ENCODE measurements at regions not wholly inside any gene's neighbourhood (a gene's known extent, or its start where the extent isn't known, plus 50 kb on each side); places are given as distances from the start of the nearest gene placed in this dataset.

- no peak for DNase-seq (ENCODE audit: low read depth)
These were observed 301.7 kb upstream of the RORA start for GRCh38 chr15:61530769-61531168.

- DNase-seq (ENCODE audit: low read depth) = no peak
These were observed 299.4 kb upstream of the RORA start for GRCh38 chr15:61528581-61528910.

DNA sequence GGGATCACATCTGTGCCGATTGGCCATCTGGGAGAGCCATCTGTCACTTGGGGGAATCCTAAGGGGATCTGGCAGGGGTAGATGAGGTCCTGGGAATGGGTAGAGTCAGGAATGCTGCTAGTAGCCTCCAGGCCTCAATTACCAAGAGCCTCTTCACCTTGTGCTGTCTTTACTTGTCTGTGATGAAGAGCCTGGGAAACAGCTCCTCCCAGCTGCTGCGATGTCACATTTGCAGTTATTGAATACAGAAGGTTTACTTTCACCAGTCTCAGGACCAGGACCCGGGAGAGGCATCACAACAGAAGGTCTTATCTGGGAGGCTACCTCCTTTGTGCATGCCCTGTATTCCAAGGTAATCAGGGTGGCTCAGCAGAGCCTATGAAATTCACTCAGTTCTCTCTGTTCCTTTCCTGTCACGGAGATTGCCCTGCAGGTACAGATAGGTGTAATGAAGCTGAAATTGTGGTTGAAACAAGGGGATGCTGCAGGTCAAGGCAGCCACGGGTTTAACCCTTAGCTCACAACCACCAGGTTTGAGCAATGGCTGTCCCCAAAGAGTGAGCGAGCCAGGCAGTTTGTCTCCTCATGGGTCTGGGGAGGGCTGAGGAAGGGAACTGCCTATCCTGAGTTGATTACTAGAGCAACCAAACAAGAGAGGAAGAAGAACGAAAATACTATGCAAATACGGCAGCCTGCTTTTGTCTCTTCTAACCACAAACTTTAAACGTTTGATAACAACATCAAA is 298.9 kb upstream of the RORA start:
- DNase-seq (ENCODE audit: low read depth) = no peak

DNA sequence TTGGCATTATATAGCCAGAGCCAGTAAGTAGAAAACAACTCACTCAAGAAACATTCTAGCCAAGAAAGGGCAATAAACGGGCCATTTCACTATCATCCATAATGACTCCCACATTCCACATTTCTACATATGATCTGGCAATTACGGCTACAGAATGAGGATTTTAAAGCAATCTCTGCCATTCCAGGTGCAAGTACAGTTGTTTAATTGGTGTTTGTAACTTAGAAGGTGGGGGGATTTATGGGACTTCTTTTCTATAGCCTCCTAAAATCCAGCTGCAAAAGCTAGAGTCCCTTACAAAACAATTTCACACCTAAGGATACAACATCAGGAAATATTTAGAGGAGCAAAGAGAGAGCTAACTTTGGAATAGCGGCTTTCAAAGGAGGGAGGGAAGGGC is 295.4 kb upstream of the RORA start:
- no peak for DNase-seq (ENCODE audit: low read depth)

- DNase-seq (ENCODE audit: low read depth) = no peak
These were observed 295.0 kb upstream of the RORA start for GRCh38 chr15:61524086-61524485.

DNA sequence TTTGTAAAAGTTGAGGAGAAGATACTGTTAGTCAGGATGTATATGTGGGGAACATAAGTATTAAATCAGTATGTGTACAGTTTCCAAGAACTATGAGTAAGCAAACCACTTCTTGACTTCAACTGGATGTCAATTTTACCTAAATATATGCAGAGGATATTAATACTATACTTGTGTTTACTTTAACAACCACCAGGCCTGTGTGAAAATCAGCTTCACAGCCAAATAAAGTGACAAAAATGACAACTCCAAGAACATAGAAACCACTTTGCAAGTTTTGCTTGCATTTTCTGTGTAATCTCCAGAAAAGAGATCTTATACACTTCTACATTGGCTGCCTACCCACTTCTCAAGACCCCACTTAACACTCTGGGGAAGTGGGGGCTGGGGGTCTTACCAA is 293.3 kb upstream of the RORA start:
- DNase-seq (ENCODE audit: low read depth) = no peak

DNA sequence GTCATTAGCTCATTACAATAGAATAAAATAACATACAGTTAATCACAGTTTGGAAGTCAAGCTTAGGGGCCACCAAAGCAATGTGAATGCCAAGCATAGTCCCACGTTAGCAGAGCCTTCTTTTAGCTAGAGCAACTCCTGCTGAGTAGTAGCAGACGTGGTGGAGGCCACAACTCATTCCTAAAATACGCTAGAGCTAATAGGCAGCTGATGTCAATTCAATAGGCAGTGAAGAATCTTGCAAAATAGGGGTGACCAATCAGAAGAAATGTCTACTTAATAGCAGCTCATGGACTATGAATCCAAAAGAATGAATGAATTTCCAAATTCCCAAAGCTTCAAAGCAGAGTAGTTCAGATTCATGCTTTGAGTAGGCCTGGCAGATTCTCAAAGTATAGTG is 292.9 kb upstream of the RORA start:
- DNase-seq (ENCODE audit: low read depth) = peak; percentile 57

- no peak for DNase-seq (ENCODE audit: low read depth)
These were observed 290.2 kb upstream of the RORA start for GRCh38 chr15:61519296-61519695.

DNA sequence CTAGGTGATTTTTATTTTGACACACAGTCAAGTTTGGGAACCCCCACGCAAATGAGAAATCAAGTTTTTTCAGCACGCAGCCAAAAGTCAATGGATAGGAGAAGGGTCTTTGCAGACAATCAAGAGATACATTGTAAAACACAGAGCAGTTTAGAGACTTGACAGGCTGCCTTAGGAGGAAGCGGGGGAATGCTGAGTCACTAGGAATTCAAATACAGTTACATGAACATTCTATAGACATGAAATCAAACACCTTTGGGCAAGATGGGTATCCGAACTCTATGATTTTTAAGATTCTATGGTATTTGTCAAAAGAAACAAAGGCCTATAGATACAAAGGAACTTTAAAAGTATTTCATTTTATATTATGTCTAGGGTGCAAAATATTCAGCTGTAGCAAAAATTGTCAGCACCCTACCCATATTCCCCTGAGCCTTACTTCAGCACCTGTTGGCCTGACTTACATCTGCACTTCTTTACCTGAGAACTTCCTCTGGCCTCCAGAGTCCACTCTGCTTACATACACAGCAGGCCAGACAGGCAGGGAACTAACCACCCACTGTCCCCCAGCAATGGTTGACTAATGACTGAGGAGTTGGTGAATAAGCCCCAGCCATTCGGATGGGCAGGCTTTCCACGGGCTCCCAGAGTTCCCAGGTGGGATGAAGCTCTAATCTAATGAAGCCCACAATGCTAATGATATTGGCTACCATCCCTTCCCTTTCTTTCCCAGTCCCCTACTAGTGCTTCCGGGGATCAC is 289.3 kb upstream of the RORA start:
- no peak for DNase-seq (ENCODE audit: low read depth)

DNA sequence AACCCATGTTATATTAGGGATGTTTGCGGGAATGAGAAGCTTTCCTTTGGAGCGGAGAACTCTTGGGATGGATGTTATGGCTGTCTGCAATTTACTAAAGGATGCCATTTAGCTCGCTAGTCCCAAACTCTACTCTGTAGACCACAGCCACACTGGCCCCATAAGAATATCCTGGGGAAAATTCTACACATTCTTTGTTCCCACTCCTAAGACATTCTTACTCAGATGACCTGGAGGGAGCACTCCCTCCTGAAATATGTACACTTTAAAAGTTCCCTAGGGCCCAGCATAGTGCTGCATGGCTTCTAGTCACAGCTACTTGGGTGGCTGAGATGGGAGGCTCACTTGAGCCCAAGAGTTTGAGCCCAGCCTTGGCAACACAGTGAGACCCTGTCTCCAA is 288.7 kb upstream of the RORA start:
- no peak for DNase-seq (ENCODE audit: low read depth)

GRCh38 chr15:61517335-61517734 is 288.2 kb upstream of the RORA start:
- DNase-seq (ENCODE audit: low read depth) = no peak

DNA sequence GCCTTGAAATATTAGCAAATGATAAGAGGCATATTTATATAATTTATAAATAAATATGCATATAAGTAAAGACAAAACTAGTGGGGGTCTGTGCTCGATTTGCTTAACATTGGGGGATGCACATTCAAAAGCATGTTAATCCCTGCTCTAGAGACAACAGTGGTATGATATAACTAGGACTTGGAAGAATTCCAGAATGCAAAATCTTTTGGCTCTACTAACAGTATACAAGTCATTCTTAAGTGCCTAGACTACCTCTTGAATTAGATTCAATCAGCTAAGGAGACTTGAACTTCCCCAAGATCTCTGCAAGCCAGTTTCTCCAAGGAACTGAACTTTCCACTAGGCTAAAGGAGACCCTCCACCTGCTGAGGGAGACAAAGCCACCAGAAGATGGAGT is 282.7 kb upstream of the RORA start:
- DNase-seq (ENCODE audit: low read depth) = no peak

GRCh38 chr15:61511089-61511488 is 282.0 kb upstream of the RORA start:
- DNase-seq (ENCODE audit: low read depth) = no peak

GRCh38 chr15:61509327-61509840 is 280.3 kb upstream of the RORA start:
- no peak for DNase-seq (ENCODE audit: low read depth)

- no peak for DNase-seq (ENCODE audit: low read depth)
These were observed 274.4 kb upstream of the RORA start for GRCh38 chr15:61503383-61503969.

DNA sequence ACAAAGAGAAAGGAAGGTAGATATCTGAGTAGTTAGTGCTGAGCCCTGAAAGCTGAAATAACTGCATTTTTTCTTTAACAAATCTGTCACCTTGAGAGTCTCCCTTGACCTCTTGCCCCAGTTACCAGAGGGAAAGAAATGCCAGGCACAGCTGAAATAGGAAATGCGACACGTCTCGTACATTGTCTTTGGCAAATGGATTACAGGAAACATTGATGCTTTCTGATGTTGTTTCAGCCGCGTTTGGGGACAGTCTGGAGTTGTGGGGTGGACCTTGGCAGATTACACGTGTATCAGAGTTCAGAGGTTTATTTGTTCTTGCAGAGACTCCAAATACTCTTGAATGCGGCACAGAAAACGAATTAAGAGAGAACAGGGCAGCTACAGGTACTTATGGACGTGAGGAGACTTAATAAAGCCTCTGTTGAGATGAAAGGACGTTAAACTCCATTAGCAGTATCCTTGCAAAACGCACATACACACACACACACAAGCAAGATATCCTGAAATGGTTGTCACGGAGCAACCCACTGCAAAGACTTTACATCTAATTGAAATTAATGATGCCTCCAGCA is 272.8 kb upstream of the RORA start:
- no peak for DNase-seq (ENCODE audit: low read depth)

DNA sequence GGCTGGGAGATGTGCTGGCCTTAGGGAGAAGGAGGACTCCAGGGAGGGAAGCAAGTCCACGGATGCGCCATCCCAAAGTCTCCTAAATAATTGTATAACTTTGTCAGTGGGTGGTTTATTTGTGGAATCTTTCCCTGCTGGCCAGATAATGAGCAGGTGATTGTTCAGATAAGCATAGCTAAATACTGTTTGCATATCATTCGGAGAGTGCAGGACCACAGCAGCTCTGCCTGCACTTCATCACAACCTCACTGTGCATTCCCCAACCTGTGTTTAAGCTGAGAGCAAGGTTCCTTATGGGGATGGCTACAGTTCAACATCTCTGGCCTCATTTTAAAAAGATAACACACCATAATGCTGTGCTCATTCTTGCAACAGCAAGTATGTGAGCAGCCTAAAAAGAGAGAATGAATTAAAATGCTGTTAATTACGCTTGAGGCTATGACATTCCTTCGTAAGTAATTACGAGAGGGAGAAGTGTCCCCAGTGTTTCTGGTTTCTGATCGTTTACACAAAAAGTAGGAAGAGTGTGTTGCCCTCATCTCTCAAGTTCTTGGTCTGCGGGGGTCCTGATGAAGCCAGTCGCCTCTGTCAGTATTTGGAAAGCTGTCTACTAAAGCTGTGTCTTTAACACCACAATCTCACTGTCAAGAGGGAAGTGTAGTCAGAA is 272.0 kb upstream of the RORA start:
- no peak for DNase-seq (ENCODE audit: low read depth)

GRCh38 chr15:61500523-61500922 is 271.4 kb upstream of the RORA start:
- DNase-seq (ENCODE audit: low read depth) = no peak

DNA sequence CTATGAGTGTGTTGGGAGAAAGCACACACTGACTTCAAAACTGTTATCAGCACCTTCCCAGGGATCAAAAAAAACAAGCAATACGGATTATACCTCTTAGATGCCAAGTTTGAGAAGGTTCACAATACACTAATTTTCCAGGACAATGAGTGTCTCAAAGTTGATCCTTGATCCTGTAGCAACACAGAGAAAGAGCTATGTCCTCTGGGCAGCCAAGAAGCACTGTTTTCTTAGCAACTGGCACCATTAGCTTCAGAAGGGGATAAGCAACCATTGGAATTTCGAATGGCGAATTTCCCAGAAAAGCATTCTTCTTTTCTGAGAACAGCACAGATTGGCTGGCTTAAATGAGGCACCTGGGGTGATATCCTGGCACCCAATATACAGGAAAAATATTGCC is 270.3 kb upstream of the RORA start:
- DNase-seq (ENCODE audit: low read depth) = no peak

DNA sequence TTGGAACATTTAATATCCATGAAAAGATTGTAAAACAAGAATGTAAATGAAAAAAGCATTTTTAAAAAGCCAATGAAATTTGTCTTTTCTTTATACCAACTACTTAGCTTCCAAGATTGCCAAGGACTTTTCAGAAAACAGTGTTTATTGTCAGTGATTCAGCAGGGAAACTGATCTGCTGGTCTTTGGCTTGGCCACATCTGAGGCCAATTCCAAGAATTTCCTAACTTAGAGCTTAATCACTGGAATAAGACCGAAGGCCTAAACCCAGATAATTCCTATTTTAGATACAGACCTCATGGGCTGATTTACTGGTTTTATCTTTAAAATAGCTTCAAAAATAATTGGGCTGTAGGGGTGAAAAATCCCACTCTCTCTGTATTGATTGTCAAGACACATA is 260.5 kb upstream of the RORA start:
- DNase-seq (ENCODE audit: low read depth) = no peak

- DNase-seq (ENCODE audit: low read depth) = no peak
These were observed 254.5 kb upstream of the RORA start for GRCh38 chr15:61483599-61483998.

- no peak for DNase-seq (ENCODE audit: low read depth)
These were observed 252.8 kb upstream of the RORA start for GRCh38 chr15:61481886-61482285.
